ENCODE measurements at regions not wholly inside any gene's neighbourhood (a gene's known extent, or its start where the extent isn't known, plus 50 kb on each side); places are given as distances from the start of the nearest gene placed in this dataset.

GRCh38 chr2:52477166-52477565 lies 1290.4 kb upstream of the CHAC2 start:
- TF ChIP-seq CTCF (IDR thresholded peaks at IDR 0.05), result no peak
- TF ChIP-seq EP300 (IDR thresholded peaks at IDR 0.05), result no peak
